ENCODE measurements at regions not wholly inside any gene's neighbourhood (a gene's known extent, or its start where the extent isn't known, plus 50 kb on each side); places are given as distances from the start of the nearest gene placed in this dataset.
A peak's percentile ranks its signal among the peaks of the same experiment; 100 is the strongest.

GRCh38 chr6:40340957-40341356 is 246.2 kb downstream of the LRFN2 start:
- no peak for DNase-seq

GRCh38 chr6:40340196-40340595 is 247.0 kb downstream of the LRFN2 start:
- DNase-seq, result no peak

- no peak for DNase-seq
These were observed 248.9 kb downstream of the LRFN2 start for GRCh38 chr6:40338306-40338705.

- no peak for DNase-seq
These were observed 250.0 kb downstream of the LRFN2 start for GRCh38 chr6:40336940-40337760.

- no peak for DNase-seq
These were observed 250.9 kb downstream of the LRFN2 start for GRCh38 chr6:40336296-40336695.

GRCh38 chr6:40334496-40335270 is 252.5 kb downstream of the LRFN2 start:
- no peak for DNase-seq

GRCh38 chr6:40331545-40331944 is 255.6 kb downstream of the LRFN2 start:
- DNase-seq, result no peak

GRCh38 chr6:40330301-40330721 is 256.9 kb downstream of the LRFN2 start:
- no peak for DNase-seq

- no peak for DNase-seq
These were observed 258.1 kb downstream of the LRFN2 start for GRCh38 chr6:40328986-40329545.

- DNase-seq, result peak; percentile 50
These were observed 258.7 kb downstream of the LRFN2 start for GRCh38 chr6:40328386-40328985.

- no peak for DNase-seq
These were observed 260.3 kb downstream of the LRFN2 start for GRCh38 chr6:40326714-40327421.

GRCh38 chr6:40325791-40326190 is 261.4 kb downstream of the LRFN2 start:
- peak; percentile 6 for DNase-seq

GRCh38 chr6:40325041-40325440 is 262.1 kb downstream of the LRFN2 start:
- no peak for DNase-seq

GRCh38 chr6:40323881-40324634 is 263.1 kb downstream of the LRFN2 start:
- no peak for DNase-seq

- DNase-seq, result no peak
These were observed 264.8 kb downstream of the LRFN2 start for GRCh38 chr6:40322336-40322735.

GRCh38 chr6:40321616-40322015 is 265.5 kb downstream of the LRFN2 start:
- no peak for DNase-seq

- DNase-seq, result no peak
These were observed 266.2 kb downstream of the LRFN2 start for GRCh38 chr6:40320947-40321346.

GRCh38 chr6:40320441-40320840 is 266.7 kb downstream of the LRFN2 start:
- no peak for DNase-seq

GRCh38 chr6:40319124-40319523 is 268.0 kb downstream of the LRFN2 start:
- no peak for DNase-seq

GRCh38 chr6:40315060-40315459 is 272.1 kb downstream of the LRFN2 start:
- no peak for DNase-seq

GRCh38 chr6:40313582-40313981 is 273.6 kb downstream of the LRFN2 start:
- DNase-seq, result no peak

All from stimulated activated CD4-positive, alpha-beta T cell treated with anti-CD3 and anti-CD28 coated beads, Interleukin-15, amount 100 ng/mL, for 24 hours (primary cell).